ENCODE measurements at regions not wholly inside any gene's neighbourhood (a gene's known extent, or its start where the extent isn't known, plus 50 kb on each side); places are given as distances from the start of the nearest gene placed in this dataset.

DNA sequence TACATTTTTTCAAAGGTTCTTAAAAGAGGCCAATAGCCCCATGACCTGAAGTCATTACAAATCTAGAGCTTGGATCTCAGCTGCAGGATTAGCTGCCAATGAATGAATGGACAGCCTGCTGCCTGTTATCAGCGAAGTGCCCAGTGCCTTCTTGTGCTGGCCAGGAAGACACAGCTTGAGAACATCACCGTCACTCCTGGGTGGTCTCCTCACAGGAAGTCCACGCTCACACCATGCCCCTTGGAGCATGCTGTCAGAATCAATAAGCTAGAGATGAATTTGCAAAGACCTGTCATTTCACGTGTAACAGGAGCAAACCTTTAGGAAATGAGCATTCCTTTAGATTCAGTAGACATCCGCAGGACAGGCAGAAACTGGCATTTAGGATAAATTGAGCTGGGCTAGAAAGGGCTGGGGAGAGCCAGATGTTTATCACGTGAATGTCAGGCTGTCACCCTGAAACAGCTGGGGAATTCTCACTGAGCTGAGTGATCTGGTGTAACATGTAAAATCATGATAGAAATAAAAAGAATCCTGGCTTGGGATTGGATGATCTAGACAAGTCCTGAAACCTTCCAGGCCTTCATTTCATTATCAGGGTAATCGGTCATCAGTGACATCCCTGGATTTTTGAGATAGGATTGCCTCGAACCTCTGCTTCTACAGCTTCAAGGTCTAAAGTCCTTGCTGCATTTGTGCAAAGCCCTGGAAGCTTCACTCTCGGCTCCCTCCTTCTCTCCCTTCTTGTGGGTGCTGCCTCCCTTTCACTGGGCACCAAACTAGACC lies 49.9 kb upstream of the MEDAG start:
- TF ChIP-seq, protein P1, sequence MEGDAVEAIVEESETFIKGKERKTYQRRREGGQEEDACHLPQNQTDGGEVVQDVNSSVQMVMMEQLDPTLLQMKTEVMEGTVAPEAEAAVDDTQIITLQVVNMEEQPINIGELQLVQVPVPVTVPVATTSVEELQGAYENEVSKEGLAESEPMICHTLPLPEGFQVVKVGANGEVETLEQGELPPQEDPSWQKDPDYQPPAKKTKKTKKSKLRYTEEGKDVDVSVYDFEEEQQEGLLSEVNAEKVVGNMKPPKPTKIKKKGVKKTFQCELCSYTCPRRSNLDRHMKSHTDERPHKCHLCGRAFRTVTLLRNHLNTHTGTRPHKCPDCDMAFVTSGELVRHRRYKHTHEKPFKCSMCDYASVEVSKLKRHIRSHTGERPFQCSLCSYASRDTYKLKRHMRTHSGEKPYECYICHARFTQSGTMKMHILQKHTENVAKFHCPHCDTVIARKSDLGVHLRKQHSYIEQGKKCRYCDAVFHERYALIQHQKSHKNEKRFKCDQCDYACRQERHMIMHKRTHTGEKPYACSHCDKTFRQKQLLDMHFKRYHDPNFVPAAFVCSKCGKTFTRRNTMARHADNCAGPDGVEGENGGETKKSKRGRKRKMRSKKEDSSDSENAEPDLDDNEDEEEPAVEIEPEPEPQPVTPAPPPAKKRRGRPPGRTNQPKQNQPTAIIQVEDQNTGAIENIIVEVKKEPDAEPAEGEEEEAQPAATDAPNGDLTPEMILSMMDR (IDR thresholded peaks at IDR 0.05; ENCODE audit: insufficient read depth, low read depth, low read length) = no peak
- TF ChIP-seq EZH2 (IDR thresholded peaks at IDR 0.05; ENCODE audit: insufficient read depth, low read length) = no peak

All from astrocyte (in vitro differentiated cells and primary cell).